ENCODE measurements at regions not wholly inside any gene's neighbourhood (a gene's known extent, or its start where the extent isn't known, plus 50 kb on each side); places are given as distances from the start of the nearest gene placed in this dataset.
"Not testable (repeated sequence)": the region's sequence is repeated elsewhere in the genome, so short reads cannot be mapped to it uniquely, and the experiment has no call there.

DNA sequence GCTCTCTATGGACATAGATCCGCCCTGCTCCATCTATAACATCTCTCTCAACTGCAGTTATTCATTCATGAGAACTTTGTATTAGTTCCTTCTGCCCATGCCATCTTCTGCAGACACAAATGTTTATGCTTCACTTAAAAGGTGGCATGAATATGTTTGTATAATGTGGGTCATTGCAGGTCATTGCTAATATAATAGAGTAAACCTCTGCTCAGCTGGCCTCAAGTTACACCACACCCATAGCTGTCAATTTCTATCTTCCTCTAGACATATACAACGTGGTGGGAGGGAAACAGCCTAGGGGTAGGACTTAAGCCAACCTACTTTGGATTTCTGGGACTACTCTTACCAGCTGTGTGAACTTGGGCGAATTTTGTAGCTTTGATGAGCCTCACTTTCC lies 129.8 kb downstream of the ATXN3L start:
- H3K27ac ChIP-seq, result no peak overlapping the region
- DNase-seq (ENCODE audit: low read depth, low spot score), result no peak

GRCh38 chrX:13189380-13189779 lies 130.5 kb downstream of the ATXN3L start:
- no peak for DNase-seq (ENCODE audit: low read depth, low spot score)
- H3K27ac ChIP-seq, result no peak overlapping the region

DNA sequence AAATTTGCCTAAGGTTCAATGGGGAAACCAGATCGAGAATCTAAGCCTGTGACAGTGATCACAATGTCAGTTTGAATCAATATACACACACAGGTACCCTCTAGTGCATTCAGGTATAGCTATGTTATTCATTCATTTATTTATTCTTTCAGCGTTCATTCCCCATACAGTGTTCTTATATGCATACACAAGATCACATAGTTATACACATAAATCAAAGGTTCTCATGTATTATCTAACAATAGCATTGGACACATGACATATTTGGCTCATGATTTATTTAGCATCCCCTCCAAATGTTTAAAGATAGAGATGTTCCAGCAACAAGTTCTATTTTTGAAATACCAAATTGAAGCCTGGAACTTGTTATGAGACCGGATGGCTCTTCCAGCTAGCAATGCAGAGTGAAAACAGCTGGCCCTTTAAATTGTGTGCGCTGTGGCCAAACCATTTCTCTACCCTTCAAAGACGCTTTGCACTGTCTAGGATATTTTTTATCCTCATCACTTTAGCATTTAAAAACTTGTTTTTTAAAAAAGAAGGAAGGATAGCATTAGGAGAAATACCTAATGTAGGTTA lies 131.0 kb downstream of the ATXN3L start:
- DNase-seq (ENCODE audit: low read depth, low spot score), result no peak

DNA sequence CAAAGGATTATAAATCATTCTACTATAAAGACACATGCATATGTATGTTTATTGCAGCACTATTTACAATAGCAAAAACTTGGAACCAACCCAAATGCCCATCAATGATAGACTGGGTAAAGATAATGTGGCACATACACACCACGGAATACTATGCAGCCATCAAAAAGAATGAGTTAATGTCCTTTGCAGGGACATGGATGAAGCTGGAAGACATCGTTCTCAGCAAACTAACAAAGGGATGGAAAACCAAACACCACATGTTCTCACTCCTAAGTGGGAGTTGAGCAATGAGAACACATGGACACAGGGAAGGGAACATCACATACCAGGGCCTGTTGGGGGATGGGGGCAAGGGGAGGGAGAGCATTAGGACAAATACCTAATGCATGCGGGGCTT lies 133.2 kb downstream of the ATXN3L start:
- DNase-seq (ENCODE audit: low read depth, low spot score); H3K27ac ChIP-seq: not testable (repeated sequence)

More for the DNA sequence above, 131.0 kb downstream of the ATXN3L start:
- H3K27ac ChIP-seq, result no peak overlapping the region

DNA sequence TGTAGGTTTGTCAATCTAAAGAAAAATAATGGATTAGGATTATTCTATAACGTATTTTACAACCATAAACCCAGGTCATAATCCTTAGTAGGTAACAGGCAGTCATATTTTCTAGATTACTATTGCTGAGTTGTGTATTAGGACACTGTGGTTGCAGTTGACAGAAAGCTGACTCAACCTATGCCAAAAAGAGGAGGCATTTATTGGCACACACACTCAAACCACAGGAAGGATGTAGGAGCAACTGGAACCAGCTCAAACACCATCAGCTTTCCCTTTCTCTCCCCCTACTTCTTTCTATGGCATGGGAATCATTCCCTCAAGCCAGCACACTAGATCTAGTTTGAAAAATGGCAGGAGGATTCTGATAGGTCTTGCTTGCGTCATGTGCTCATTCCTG lies 136.4 kb upstream of the FAM9C start:
- no peak overlapping the region for H3K27ac ChIP-seq
- DNase-seq (ENCODE audit: low read depth, low spot score), result peak; percentile 48

- peak overlapping the region; percentile 10 for H3K27ac ChIP-seq
- no peak for DNase-seq (ENCODE audit: low read depth, low spot score)
Observed at GRCh38 chrX:13179586-13179985, 135.2 kb upstream of the FAM9C start.

DNA sequence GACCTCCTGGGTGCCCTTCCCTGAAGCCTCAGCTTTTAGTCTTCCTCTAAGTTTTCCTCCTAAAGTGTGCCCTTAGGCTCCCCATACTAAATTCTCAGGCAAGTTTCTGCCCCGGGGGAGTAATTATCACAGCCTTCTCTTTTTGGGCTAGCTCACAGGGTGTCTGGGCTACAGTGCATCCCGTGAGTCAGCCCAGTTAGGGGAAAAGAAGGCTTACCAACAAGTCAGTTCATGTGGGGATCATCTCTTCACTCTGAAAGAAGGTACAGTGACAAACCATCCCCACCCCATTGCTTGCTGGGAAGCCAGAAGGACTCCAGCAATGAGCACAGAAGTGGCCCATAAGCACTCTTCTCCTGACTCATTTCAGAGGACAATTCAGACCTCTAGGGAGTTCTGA lies 134.7 kb upstream of the FAM9C start:
- peak overlapping the region; percentile 10 for H3K27ac ChIP-seq

DNA sequence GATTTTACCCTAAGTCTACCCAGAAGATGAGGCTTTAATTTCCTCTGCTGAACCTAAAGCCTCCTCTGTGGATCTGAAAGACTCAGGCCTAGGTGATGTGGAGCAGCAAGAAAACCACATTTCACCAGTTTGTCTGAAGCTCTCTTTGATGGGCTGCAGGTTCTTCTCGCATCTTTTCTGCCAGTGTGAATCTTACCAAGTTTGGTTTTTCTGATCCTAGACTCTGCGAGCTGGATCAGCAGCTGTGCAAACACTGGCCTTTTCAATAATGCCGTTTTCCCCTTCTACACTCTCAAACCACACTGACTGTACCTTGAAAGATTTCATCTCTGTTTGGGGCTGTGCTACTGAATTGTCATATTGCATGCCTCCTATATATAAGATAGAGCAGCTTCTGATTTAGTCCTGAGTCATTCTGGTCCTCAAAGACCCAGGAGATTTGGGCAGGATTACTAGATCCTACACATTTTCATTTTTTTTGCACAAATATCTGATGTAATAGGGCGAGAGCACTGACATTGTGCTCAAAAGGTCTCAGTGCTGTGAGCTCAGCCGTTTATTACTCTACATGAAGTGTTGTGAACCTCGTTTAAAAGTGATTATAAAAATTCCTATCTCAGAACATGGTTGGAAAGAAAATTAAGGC lies 133.6 kb upstream of the FAM9C start:
- no peak for DNase-seq (ENCODE audit: low read depth, low spot score)
- H3K27ac ChIP-seq, result no peak overlapping the region

More for the DNA sequence above, 134.7 kb upstream of the FAM9C start:
- DNase-seq (ENCODE audit: low read depth, low spot score), result peak; percentile 22

GRCh38 chrX:13175056-13175455 lies 130.6 kb upstream of the FAM9C start:
- no peak for DNase-seq (ENCODE audit: low read depth, low spot score)
- H3K27ac ChIP-seq, result no peak overlapping the region

- no peak overlapping the region for H3K27ac ChIP-seq
- DNase-seq (ENCODE audit: low read depth, low spot score), result no peak
Observed at GRCh38 chrX:13170966-13171558, 126.6 kb upstream of the FAM9C start.

GRCh38 chrX:13169684-13170083 lies 125.3 kb upstream of the FAM9C start:
- DNase-seq (ENCODE audit: low read depth, low spot score), result no peak
- H3K27ac ChIP-seq, result no peak overlapping the region

DNA sequence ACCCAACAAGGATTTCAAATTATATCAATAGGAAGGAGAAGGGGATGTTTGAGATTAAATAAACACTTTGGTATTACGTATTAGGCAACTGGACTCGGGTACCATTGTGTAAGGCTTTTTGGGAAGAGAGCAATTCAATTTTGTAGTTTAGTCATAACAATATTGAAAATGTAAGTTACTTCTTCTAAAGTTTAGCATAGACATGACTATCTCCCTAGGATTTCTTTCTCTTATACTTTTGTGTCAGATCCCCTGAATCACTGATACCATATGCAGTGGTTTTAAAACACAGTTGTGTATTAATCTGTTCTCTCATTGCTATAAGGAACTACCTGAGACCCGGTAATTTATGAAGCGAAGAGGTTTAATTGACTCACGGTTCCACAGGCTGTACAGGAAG lies 123.8 kb upstream of the FAM9C start:
- no peak overlapping the region for H3K27ac ChIP-seq
- DNase-seq (ENCODE audit: low read depth, low spot score), result no peak

GRCh38 chrX:13167481-13168231 lies 123.2 kb upstream of the FAM9C start:
- no peak overlapping the region for H3K27ac ChIP-seq
- DNase-seq (ENCODE audit: low read depth, low spot score), result no peak

DNA sequence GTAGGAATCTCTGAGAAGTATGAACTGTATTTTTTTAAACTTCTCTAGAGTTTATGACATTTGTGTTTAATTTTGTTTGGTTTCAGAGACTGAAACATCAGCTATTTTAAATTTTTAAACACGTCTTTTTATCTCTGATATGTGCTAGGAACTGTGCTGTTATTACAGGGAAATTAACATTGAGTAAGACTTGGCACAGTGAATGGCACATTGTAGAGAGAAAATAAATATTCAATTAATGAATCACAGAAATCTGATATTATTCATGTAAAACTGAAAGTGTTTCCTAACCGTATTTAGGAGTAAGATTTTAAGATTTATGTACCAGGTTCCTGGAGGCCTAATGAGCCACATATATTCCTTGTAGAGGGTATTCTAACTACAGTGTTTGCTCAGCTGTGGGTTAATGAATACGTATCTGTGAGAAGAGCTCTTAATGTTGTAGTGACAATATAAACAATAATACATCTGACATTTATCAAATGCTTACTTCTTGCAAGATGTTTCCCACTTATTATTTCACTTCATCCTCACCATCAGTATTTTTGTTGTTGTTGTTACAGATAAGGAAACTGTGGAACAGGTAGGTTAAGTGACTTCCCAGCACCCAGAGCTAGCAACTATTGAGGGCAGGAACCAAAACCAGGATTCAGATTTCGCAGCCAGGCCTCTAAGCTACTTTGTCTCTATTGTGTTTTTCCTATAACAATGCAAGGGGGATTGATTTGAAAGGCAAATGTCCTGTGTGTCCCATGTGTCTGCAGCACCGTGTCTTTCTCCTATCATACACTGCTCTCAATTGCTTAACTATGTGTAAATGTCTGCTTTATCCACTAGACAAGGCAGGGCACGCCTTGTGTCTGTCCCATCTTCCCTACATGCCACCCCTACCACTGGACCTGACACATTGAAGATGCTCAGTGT lies 121.1 kb upstream of the FAM9C start:
- H3K27ac ChIP-seq, result no peak overlapping the region
- DNase-seq (ENCODE audit: low read depth, low spot score), result no peak

DNA sequence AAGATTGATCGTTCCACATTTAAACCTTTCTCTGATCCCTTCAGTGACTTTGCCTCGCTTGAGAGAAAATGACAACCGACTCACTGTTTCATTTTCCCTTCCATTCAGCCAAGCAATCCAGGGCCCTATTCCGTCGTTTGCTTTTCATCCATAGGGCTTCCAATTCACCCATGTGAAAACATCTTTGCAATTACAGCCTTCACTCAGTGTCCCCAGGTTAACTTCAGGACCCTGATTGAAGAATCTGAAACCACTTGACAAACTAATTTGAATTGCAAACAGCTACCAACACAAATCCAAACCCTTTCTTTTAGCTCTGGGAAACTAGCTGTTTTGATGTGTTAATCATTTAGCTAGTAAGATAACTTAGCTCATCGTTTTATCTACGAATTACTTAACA lies 120.2 kb upstream of the FAM9C start:
- no peak overlapping the region for H3K27ac ChIP-seq
- no peak for DNase-seq (ENCODE audit: low read depth, low spot score)

GRCh38 chrX:13162772-13163410 lies 118.5 kb upstream of the FAM9C start:
- H3K27ac ChIP-seq, result no peak overlapping the region
- no peak for DNase-seq (ENCODE audit: low read depth, low spot score)

GRCh38 chrX:13159886-13160285 lies 115.5 kb upstream of the FAM9C start:
- H3K27ac ChIP-seq, result no peak overlapping the region
- DNase-seq (ENCODE audit: low read depth, low spot score), result no peak

DNA sequence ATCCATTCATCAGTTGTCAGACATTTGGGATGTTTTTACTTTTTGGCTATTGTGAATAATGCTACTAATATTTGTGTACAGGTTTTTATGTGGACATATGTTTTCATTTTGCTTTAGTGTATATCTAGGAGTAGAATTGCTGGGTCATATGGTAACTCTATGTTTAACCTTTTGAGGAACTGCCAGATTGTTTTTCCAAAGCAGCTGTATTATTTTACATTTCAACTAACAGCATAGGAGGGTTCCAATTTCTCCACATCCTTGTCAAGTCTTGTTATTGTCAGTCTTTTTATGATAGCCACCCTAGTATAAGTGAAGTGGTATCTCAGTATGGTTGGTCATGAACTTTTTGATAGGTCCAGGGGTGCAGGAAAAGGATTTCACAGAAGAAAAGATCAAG lies 114.5 kb upstream of the FAM9C start:
- DNase-seq (ENCODE audit: low read depth, low spot score), result no peak
- no peak overlapping the region for H3K27ac ChIP-seq

DNA sequence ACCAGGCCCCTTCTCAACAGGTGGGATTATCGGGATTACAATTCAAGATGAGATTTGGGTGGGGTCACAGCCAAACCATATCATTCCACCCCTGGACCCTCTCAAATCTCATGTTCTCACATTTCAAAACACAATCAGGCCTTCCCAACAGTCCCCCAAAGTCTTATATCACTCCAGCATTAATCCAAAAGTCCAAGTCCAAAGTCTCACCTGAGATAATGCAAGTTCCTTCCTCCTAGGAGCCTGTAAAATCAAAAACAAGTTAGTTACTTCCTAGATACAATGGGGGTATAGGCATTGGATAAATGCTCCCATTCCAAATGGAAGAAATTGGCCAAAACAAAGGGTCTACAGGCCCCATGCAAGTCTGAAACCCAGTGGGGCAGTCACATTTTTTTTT lies 111.1 kb upstream of the FAM9C start:
- not testable (repeated sequence) for H3K27ac ChIP-seq; DNase-seq (ENCODE audit: low read depth, low spot score)

DNA sequence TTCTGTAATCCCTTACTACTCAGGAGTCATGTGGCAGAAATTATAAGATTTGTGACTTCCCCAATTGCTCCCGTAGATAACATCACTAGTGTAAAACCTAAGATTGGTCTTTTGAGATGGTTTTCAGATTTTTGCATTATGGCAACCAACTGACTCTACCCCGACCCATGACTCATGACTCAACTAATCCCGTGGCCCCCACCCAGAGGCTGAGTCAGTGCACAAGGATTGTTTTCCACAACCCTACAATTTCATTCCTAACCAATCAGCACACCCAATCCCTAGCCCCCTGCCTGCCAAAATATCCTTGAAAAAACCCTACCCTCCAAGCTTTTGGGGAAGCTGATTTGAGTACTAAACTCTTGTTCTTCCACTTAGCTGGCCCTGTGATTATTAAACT lies 109.4 kb upstream of the FAM9C start:
- H3K27ac ChIP-seq, result no peak overlapping the region
- no peak for DNase-seq (ENCODE audit: low read depth, low spot score)

Measured in epithelial cell of prostate (primary cell).